ENCODE measurements at regions not wholly inside any gene's neighbourhood (a gene's known extent, or its start where the extent isn't known, plus 50 kb on each side); places are given as distances from the start of the nearest gene placed in this dataset.
"Not testable (repeated sequence)": the region's sequence is repeated elsewhere in the genome, so short reads cannot be mapped to it uniquely, and the experiment has no call there.

- POLR2A ChIA-PET, result no interaction called here
- CTCF ChIA-PET, result no interaction called here
- TF ChIP-seq, protein P1, sequence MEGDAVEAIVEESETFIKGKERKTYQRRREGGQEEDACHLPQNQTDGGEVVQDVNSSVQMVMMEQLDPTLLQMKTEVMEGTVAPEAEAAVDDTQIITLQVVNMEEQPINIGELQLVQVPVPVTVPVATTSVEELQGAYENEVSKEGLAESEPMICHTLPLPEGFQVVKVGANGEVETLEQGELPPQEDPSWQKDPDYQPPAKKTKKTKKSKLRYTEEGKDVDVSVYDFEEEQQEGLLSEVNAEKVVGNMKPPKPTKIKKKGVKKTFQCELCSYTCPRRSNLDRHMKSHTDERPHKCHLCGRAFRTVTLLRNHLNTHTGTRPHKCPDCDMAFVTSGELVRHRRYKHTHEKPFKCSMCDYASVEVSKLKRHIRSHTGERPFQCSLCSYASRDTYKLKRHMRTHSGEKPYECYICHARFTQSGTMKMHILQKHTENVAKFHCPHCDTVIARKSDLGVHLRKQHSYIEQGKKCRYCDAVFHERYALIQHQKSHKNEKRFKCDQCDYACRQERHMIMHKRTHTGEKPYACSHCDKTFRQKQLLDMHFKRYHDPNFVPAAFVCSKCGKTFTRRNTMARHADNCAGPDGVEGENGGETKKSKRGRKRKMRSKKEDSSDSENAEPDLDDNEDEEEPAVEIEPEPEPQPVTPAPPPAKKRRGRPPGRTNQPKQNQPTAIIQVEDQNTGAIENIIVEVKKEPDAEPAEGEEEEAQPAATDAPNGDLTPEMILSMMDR (IDR thresholded peaks at IDR 0.05; ENCODE audit: insufficient read depth, low read length, missing control alignments), result no peak
- DNase-seq (ENCODE audit: low read depth, low spot score), result no peak
- H3K4me3 ChIP-seq (ENCODE audit: low read depth, low read length), result no peak overlapping the region
These were observed 135.8 kb upstream of the PEG3 start for GRCh38 chr19:56976300-56976699.

DNA sequence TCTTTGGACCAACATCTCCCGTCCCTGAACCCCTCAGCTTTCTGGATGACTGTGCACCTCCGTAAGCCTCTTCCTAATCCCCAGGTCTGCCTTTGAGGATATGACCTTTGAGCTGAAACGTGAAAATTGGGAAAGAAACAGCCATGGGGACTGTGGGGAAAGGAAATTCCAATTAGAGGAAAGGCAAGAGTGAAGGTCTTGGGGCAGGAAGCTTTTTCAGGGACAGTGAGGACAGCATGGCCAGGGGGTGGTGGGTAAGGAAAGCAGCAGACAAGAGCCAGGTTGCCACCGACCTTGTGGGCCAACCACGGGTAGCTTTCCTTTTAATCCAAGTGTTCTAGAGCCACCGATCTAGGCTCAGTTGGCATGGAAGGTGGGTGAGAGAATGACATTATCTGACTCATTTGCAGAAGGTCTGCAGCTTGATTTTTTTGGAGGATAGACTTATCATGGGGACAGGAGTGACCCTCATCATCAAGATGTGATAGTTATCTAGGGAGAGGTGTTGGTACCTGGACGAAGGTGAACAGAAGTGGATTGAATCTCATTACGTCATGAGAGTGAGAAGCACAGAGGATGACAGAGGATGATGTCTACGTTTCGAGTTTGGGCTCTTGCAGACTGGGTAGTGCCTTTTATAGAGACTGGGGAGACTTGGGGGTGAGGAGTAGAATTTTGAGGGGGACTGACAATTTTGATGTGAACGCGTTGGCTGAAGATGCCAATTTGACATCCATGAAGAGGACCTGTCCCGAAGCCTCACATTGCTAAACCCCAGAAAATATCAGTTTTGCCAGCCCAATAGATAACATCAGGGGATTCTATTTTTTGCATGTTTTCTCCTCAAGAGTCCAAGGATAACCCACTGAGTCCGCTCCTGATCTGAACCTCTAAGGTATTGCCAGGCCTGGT lies 136.7 kb upstream of the PEG3 start:
- ChIA-PET CTCF (no interaction called here), POLR2A (no interaction called here)
- no peak overlapping the region for H3K4me3 ChIP-seq (ENCODE audit: low read depth, low read length)
- TF ChIP-seq, protein P1 (IDR thresholded peaks at IDR 0.05; ENCODE audit: insufficient read depth, low read length, missing control alignments), result no peak
- no peak for DNase-seq (ENCODE audit: low read depth, low spot score)

- no peak for DNase-seq (ENCODE audit: low read depth, low spot score)
- H3K4me3 ChIP-seq (ENCODE audit: low read depth, low read length), result no peak overlapping the region
- POLR2A ChIA-PET, result no interaction called here
- CTCF ChIA-PET, result no interaction called here
- TF ChIP-seq, protein P1 (IDR thresholded peaks at IDR 0.05; ENCODE audit: insufficient read depth, low read length, missing control alignments), result no peak
These were observed 137.6 kb upstream of the PEG3 start for GRCh38 chr19:56978023-56978565.

- CTCF ChIA-PET; DNase-seq (ENCODE audit: low read depth, low spot score); H3K4me3 ChIP-seq (ENCODE audit: low read depth, low read length); POLR2A ChIA-PET: not testable (repeated sequence)
These were observed 139.5 kb upstream of the USP29 start for GRCh38 chr19:56980326-56980725.

DNA sequence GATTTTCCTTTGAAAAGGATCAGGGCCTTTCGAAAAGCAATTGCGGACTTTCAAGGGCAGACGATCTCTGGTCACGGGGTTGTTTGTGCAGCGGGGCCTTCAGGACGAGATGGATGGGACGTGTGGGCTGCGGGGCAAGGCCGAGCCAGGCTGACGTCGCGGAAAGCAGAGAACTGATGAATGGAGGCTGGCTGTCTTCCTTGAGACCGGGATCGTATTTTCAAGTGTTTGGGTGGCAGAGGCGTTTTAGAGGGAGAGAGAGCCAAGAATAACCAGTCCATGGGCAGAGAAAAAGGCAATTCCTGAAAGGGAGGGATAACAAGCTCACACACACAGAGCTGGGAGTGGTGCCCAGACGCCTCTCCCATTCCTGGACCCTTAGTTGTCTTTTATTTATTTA lies 138.9 kb upstream of the USP29 start:
- no peak for DNase-seq (ENCODE audit: low read depth, low spot score)
- TF ChIP-seq, protein P1 (IDR thresholded peaks at IDR 0.05; ENCODE audit: insufficient read depth, low read length, missing control alignments), result no peak
- ChIA-PET CTCF (no interaction called here), POLR2A (no interaction called here)
- H3K4me3 ChIP-seq (ENCODE audit: low read depth, low read length), result no peak overlapping the region

DNA sequence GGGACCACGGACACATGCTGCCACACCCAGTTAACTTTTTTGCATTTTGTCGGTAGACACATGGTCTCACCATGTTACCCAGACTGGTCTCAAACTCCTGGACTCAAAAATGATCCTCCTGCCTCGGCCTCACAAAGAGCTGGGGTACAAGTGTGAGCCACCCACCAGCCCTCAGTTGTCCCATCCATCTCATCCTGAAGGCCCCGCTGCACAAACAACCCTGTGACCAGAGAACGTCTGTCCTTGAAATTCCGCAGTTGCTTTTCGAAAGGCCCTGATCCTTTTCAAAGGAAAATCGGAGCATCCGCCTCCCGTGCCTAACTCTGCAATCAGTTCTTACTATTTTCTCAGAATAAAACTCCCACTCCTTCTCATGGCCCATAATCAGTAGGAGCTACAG lies 138.3 kb upstream of the USP29 start:
- DNase-seq (ENCODE audit: low read depth, low spot score); POLR2A ChIA-PET; CTCF ChIA-PET; H3K4me3 ChIP-seq (ENCODE audit: low read depth, low read length): not testable (repeated sequence)

DNA sequence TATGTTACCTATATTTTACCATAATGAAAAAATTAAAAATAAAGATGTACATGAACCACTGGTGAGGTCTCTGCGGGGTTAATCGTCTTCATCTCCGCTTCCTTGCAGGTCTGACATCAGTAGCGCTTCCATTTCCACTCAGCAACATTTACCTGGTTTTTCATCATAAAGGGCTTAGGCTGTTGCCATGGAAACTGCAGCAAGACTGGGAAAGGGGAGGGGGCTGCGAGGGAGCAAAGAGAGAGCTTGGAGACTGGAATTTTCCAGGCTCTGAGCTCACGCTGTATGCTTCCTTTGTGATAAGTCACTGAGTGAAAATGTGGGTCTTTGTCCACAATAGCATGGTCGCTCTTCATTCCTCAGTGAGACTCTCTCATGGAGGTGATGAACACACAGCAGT lies 136.6 kb upstream of the USP29 start:
- H3K4me3 ChIP-seq (ENCODE audit: low read depth, low read length), result no peak overlapping the region
- no peak for DNase-seq (ENCODE audit: low read depth, low spot score)
- TF ChIP-seq, protein P1 (IDR thresholded peaks at IDR 0.05; ENCODE audit: insufficient read depth, low read length, missing control alignments), result no peak
- ChIA-PET CTCF (no interaction called here), POLR2A (no interaction called here)
